H9 (cell line): ENCODE measurements at regions not wholly inside any gene's neighbourhood (a gene's known extent, or its start where the extent isn't known, plus 50 kb on each side); places are given as distances from the start of the nearest gene placed in this dataset.

Experiments used
- DNase-seq: peaks from one replicate; pipeline ENCODE4 v3.0.0-alpha.2; 2017
- H2AFZ ChIP-seq: one replicate; pipeline ENCODE4 v1.6.1; 2013; ENCODE audit warnings: mild to moderate bottlenecking, low read length, control low read depth, moderate library complexity
- H2AK5ac ChIP-seq: 2 replicates; pipeline ENCODE4 v1.6.1; 2013; ENCODE audit warnings: low read length, control low read depth, mixed read lengths; ENCODE audit not compliant: insufficient read length
- H2BK120ac ChIP-seq: one replicate; pipeline ENCODE4 v1.6.1; 2013; ENCODE audit warnings: low read depth, mild to moderate bottlenecking, low read length, control low read depth, inconsistent platforms; ENCODE audit not compliant: poor library complexity, severe bottlenecking
- H2BK12ac ChIP-seq: 2 replicates; pipeline ENCODE4 v1.6.1; 2013; ENCODE audit warnings: low read length, control low read depth, mixed read lengths, low read depth; ENCODE audit not compliant: insufficient read length
- H2BK15ac ChIP-seq: 2 replicates; pipeline ENCODE4 v1.6.1; 2013; ENCODE audit warnings: low read depth, low read length, control low read depth
- H2BK20ac ChIP-seq: one replicate; pipeline ENCODE4 v1.6.1; 2013; ENCODE audit warnings: low read depth, mild to moderate bottlenecking, low read length, control low read depth, inconsistent platforms; ENCODE audit not compliant: poor library complexity, severe bottlenecking
- H2BK5ac ChIP-seq: 2 replicates; pipeline ENCODE4 v1.6.1; 2013; ENCODE audit warnings: low read length, control low read depth, mixed read lengths; ENCODE audit not compliant: insufficient read length
- H3K14ac ChIP-seq: 2 replicates; pipeline ENCODE4 v1.6.1; 2013; ENCODE audit warnings: low read length, control low read depth; ENCODE audit not compliant: insufficient read depth
- H3K18ac ChIP-seq: 2 replicates; pipeline ENCODE4 v1.6.1; 2013; ENCODE audit warnings: low read depth, mild to moderate bottlenecking, mixed read lengths, low read length, control low read depth; ENCODE audit not compliant: insufficient read length
- H3K23ac ChIP-seq: 2 replicates; pipeline ENCODE4 v1.6.1; 2013; ENCODE audit warnings: low read length, control low read depth, mixed read lengths, low read depth; ENCODE audit not compliant: insufficient read length
- H3K23me2 ChIP-seq: 2 replicates; pipeline ENCODE4 v1.6.1; 2013; ENCODE audit warnings: low read depth, mild to moderate bottlenecking, mixed read lengths, low read length, control low read depth; ENCODE audit not compliant: insufficient read length, poor library complexity, severe bottlenecking
- H3K27ac ChIP-seq: 2 replicates; pipeline ENCODE4 v1.5.1; 2013; ENCODE audit warnings: low read length, control low read depth, mixed read lengths, low read depth; ENCODE audit not compliant: insufficient read length
- H3K27me3 ChIP-seq: 2 replicates; pipeline ENCODE4 v1.6.1; 2013; ENCODE audit warnings: low read length, control low read depth, inconsistent platforms; ENCODE audit not compliant: insufficient read depth
- H3K4ac ChIP-seq: 2 replicates; pipeline ENCODE4 v1.6.1; 2013; ENCODE audit warnings: low read depth, mild to moderate bottlenecking, control low read depth, inconsistent platforms, low read length, moderate library complexity
- H3K4me1 ChIP-seq: 2 replicates; pipeline ENCODE4 v1.6.1; 2013; ENCODE audit warnings: low read length, control low read depth, inconsistent platforms; ENCODE audit not compliant: insufficient read depth
- H3K4me2 ChIP-seq: 2 replicates; pipeline ENCODE4 v1.6.1; 2013; ENCODE audit warnings: low read length, control low read depth, mixed read lengths; ENCODE audit not compliant: insufficient read length, insufficient read depth
- H3K56ac ChIP-seq: 2 replicates; pipeline ENCODE4 v1.6.1; 2013; ENCODE audit warnings: low read depth, mild to moderate bottlenecking, mixed read lengths, low read length, control low read depth; ENCODE audit not compliant: insufficient read length
- H3K79me1 ChIP-seq: 2 replicates; pipeline ENCODE4 v1.6.1; 2013; ENCODE audit warnings: low read depth, mild to moderate bottlenecking, moderate library complexity, low read length, control low read depth, inconsistent platforms; ENCODE audit not compliant: insufficient read depth, poor library complexity, severe bottlenecking
- H3K79me2 ChIP-seq: 2 replicates; pipeline ENCODE4 v1.6.1; 2013; ENCODE audit warnings: low read length, control low read depth, inconsistent platforms; ENCODE audit not compliant: insufficient read depth
- H3K9ac ChIP-seq: 2 replicates; pipeline ENCODE4 v1.6.1; 2013; ENCODE audit warnings: low read length, control low read depth, mixed read lengths; ENCODE audit not compliant: insufficient read length; ENCODE audit errors: extremely low read depth
- H3K9me3 ChIP-seq: one replicate; pipeline ENCODE4 v1.6.1; 2013; ENCODE audit warnings: low read depth, low read length, inconsistent platforms; ENCODE audit not compliant: control insufficient read depth
- H3T11ph ChIP-seq: one replicate; pipeline ENCODE4 v1.6.1; 2013; ENCODE audit warnings: mild to moderate bottlenecking, low read length, control low read depth, inconsistent platforms
- H4K20me1 ChIP-seq: one replicate; pipeline ENCODE4 v1.6.1; 2013; ENCODE audit not compliant: control insufficient read depth, insufficient read length, insufficient read depth
- H4K5ac ChIP-seq: 2 replicates; pipeline ENCODE4 v1.6.1; 2013; ENCODE audit warnings: low read depth, mild to moderate bottlenecking, mixed read lengths, low read length, control low read depth; ENCODE audit not compliant: insufficient read length
- H4K8ac ChIP-seq: replicated peaks from 2 replicates; pipeline ENCODE4 v1.6.1; 2013; ENCODE audit warnings: low read length, control low read depth, mixed read lengths, low read depth; ENCODE audit not compliant: insufficient read length
- H4K91ac ChIP-seq: 2 replicates; pipeline ENCODE4 v1.6.1; 2013; ENCODE audit warnings: low read depth, mild to moderate bottlenecking, moderate library complexity, mixed read lengths, low read length, control low read depth; ENCODE audit not compliant: insufficient read length
- H3K27ac Mint-ChIP-seq, 3 experiments: 2 replicates in 2 of 3; 3 replicates in 1 of 3; pipeline ENCODE4 v1.8.0; 2020 to 2021; ENCODE audit warnings: mixed read lengths in 3 of 3, mild to moderate bottlenecking in 1 of 3, moderate library complexity in 1 of 3
- H3K27me3 Mint-ChIP-seq: 2 replicates; pipeline ENCODE4 v1.8.0; 2021; ENCODE audit warnings: low read depth, mild to moderate bottlenecking, moderate library complexity, mixed read lengths
- H3K36me3 Mint-ChIP-seq, 3 experiments: 2 replicates in 2 of 3; 3 replicates in 1 of 3; pipeline ENCODE4 v1.8.0; 2020 to 2021; ENCODE audit warnings: low read depth in 3 of 3, mixed read lengths in 3 of 3; ENCODE audit not compliant: insufficient read depth in 1 of 3
- H3K4me1 Mint-ChIP-seq, 2 experiments: 2 replicates each; pipeline ENCODE4 v1.8.0; 2020; ENCODE audit warnings: mixed read lengths in 2 of 2
- H3K4me3 Mint-ChIP-seq, 2 experiments: 2 replicates in 1 of 2; 3 replicates in 1 of 2; pipeline ENCODE4 v1.8.0; 2020 to 2021; ENCODE audit warnings: mild to moderate bottlenecking in 2 of 2, mixed read lengths in 2 of 2, moderate library complexity in 1 of 2
- H3K9me3 Mint-ChIP-seq, 2 experiments: 2 replicates in 1 of 2; 3 replicates in 1 of 2; pipeline ENCODE4 v1.8.0; 2020; ENCODE audit warnings: mild to moderate bottlenecking in 2 of 2, mixed read lengths in 2 of 2, moderate library complexity in 1 of 2
- CTCF ChIP-seq: fragments of 200-600 bp; sonication (generic); conservative IDR thresholded peaks from 3 replicates; pipeline ENCODE4 v1.8.0; 2021; ENCODE audit warnings: antibody characterized with exemption, mild to moderate bottlenecking
- WGBS: extraction: QIAGEN DNeasy Blood & Tissue Kit; methylation state at CpG from one replicate; pipeline ENCODE4 v1.1.7; 2013; ENCODE audit warnings: missing lambda C conversion rate, low lambda C conversion rate, mixed read lengths; ENCODE audit not compliant: insufficient read length; ENCODE audit errors: extremely low coverage; 5-methylcytosine and 5-hydroxymethylcytosine counted together

- Histone ChIP-seq H2AK5ac (no peak overlapping the region), H3K9ac (no peak overlapping the region)
Observed at GRCh38 chr9:129309906-129310305, 131.8 kb upstream of the IER5L start.

More at GRCh38 chr9:129309906-129310305, 131.8 kb upstream of the IER5L start:
- no peak overlapping the region for H2AFZ ChIP-seq
- no peaks in the 10 kb centered on the region for H3K9me3 ChIP-seq
- no peaks in the 10 kb centered on the region for H3K4me1 ChIP-seq
- no peak overlapping the region for H3K27ac ChIP-seq
- H3K36me3 Mint-ChIP-seq: peaks cover 0 to 4% (median 0%) of the 10 kb centered on the region in 3 experiments; a peak in 2 of 7 replicates
- H3T11ph ChIP-seq: no peak overlapping the region
- H3K9me3 Mint-ChIP-seq: no peaks in the 10 kb centered on the region; a peak in 2 of 5 replicates
- no peak for DNase-seq
- no peak overlapping the region for H3K18ac ChIP-seq
- H3K4me1 Mint-ChIP-seq: peaks cover 12 to 20% of the 10 kb centered on the region in 2 experiments
- H3K27ac Mint-ChIP-seq: no peak overlapping the region; a peak in 2 of 7 replicates
- H2BK120ac ChIP-seq: no peak overlapping the region
- no peak overlapping the region for H2BK20ac ChIP-seq
- no peaks in the 10 kb centered on the region for H3K79me2 ChIP-seq
- H3K23ac ChIP-seq: no peak overlapping the region
- no peak overlapping the region for H4K5ac ChIP-seq
- no peaks in the 10 kb centered on the region for H3K79me1 ChIP-seq
- no peak for TF ChIP-seq CTCF
- H3K27me3 ChIP-seq: no peaks in the 10 kb centered on the region
- no peak overlapping the region for H3K4ac ChIP-seq
- H2BK15ac ChIP-seq: no peak overlapping the region
- H3K4me2 ChIP-seq: no peak overlapping the region
- no peak overlapping the region; a peak in 1 of 5 replicates for H3K4me3 Mint-ChIP-seq
- peaks cover 12% of the 10 kb centered on the region for H3K27me3 Mint-ChIP-seq
- H4K91ac ChIP-seq: no peak overlapping the region
- WGBS: no CpG with 5 or more reads among the region's 5 CpGs
- no peak overlapping the region for H3K56ac ChIP-seq
- no peaks in the 10 kb centered on the region for H3K23me2 ChIP-seq
- H4K8ac ChIP-seq: no peak overlapping the region
- no peak overlapping the region for H2BK5ac ChIP-seq
- no peak overlapping the region for H3K14ac ChIP-seq
- H2BK12ac ChIP-seq: no peak overlapping the region
- H4K20me1 ChIP-seq: no peaks in the 10 kb centered on the region
